Keratinocyte (primary cell): ENCODE measurements at regions not wholly inside any gene's neighbourhood (a gene's known extent, or its start where the extent isn't known, plus 50 kb on each side); places are given as distances from the start of the nearest gene placed in this dataset.
"Not testable (repeated sequence)": the region's sequence is repeated elsewhere in the genome, so short reads cannot be mapped to it uniquely, and the experiment has no call there.

Experiments
- DNase-seq: peaks from one replicate; pipeline ENCODE4 v3.0.0-alpha.2; 2011; ENCODE audit warnings: low read depth, missing footprints, low spot score
- FAIRE-seq: peaks from 2 replicates; lab custom pipeline; 2011; peaks lifted over from hg19 to GRCh38; lab: Jason Lieb, UNC
- H2AFZ ChIP-seq: 2 replicates; pipeline ENCODE4 v1.6.0; 2012; ENCODE audit warnings: low read length, control low read depth, inconsistent platforms; ENCODE audit not compliant: control insufficient read depth
- H3K27ac ChIP-seq: 2 replicates; pipeline ENCODE4 v1.5.1; 2011; ENCODE audit warnings: low read length; ENCODE audit not compliant: control insufficient read depth, insufficient read depth
- H3K27me3 ChIP-seq: 3 replicates; pipeline ENCODE4 v1.6.0; 2011; ENCODE audit warnings: low read length; ENCODE audit not compliant: control insufficient read depth, insufficient read depth; ENCODE audit errors: extremely low read depth
- H3K36me3 ChIP-seq, 2 experiments: 2 replicates in 1 of 2; 3 replicates in 1 of 2; pipeline ENCODE4 v1.5.1; 2011; ENCODE audit warnings: low read length in 2 of 2, mild to moderate bottlenecking in 1 of 2; ENCODE audit not compliant: control insufficient read depth in 2 of 2, insufficient read depth in 2 of 2; ENCODE audit errors: extremely low read depth in 1 of 2
- H3K4me1 ChIP-seq: 3 replicates; pipeline ENCODE4 v1.5.1; 2011; ENCODE audit warnings: low read length; ENCODE audit not compliant: control insufficient read depth, insufficient read depth; ENCODE audit errors: extremely low read depth
- H3K4me2 ChIP-seq: 3 replicates; pipeline ENCODE4 v1.6.0; 2011; ENCODE audit warnings: low read depth, low read length; ENCODE audit not compliant: control insufficient read depth, insufficient read depth; ENCODE audit errors: extremely low read depth
- H3K4me3 ChIP-seq, 3 experiments: fragments of 200-600 bp in 1 of 3; sonication (generic) in 1 of 3; 2 replicates in 2 of 3; 3 replicates in 1 of 3; pipeline ENCODE4 v1.5.1; 2011 to 2016; ENCODE audit warnings: low read length in 3 of 3, mild to moderate bottlenecking in 3 of 3, control low read depth in 2 of 3, inconsistent platforms in 1 of 3, low read depth in 1 of 3, mixed read lengths in 1 of 3, mixed run types in 1 of 3, moderate library complexity in 1 of 3; ENCODE audit not compliant: control insufficient read depth in 2 of 3, insufficient read depth in 2 of 3; ENCODE audit errors: extremely low read depth in 1 of 3
- H3K79me2 ChIP-seq: 2 replicates; pipeline ENCODE4 v1.6.0; 2012; ENCODE audit warnings: low read length; ENCODE audit not compliant: control insufficient read depth, insufficient read depth
- H3K9ac ChIP-seq: 3 replicates; pipeline ENCODE4 v1.6.0; 2011; ENCODE audit warnings: low read length; ENCODE audit not compliant: control insufficient read depth, insufficient read depth; ENCODE audit errors: extremely low read depth
- H3K9me1 ChIP-seq: 3 replicates; pipeline ENCODE4 v1.6.0; 2011; ENCODE audit warnings: low read length; ENCODE audit not compliant: control insufficient read depth, insufficient read depth; ENCODE audit errors: extremely low read depth
- H3K9me3 ChIP-seq: 2 replicates; pipeline ENCODE4 v1.5.1; 2012; ENCODE audit warnings: low read depth, low read length; ENCODE audit not compliant: control insufficient read depth
- H4K20me1 ChIP-seq: 3 replicates; pipeline ENCODE4 v1.6.0; 2011; ENCODE audit warnings: low read length; ENCODE audit not compliant: control insufficient read depth, insufficient read depth; ENCODE audit errors: extremely low read depth
- EZH2 ChIP-seq: IDR thresholded peaks from one replicate; pipeline ENCODE4 v1.6.1; 2012; ENCODE audit warnings: inconsistent platforms, mild to moderate bottlenecking, low read length, moderate library complexity
- dilution Hi-C: fragments of 300-500 bp; cut with MboI; formaldehyde crosslinking; loops from one replicate; pipeline ENCODE4 v1.7.0; 2020; ENCODE audit warnings: low sequenced_read_pairs; ENCODE audit not compliant: extremely low pct_ligation_motif_present
- TF ChIP-seq, protein P1 (sequence below), 3 experiments: IDR thresholded peaks in 1 of 3; conservative IDR thresholded peaks in 1 of 3; optimal IDR thresholded peaks in 1 of 3; 2 replicates in 2 of 3; 3 replicates in 1 of 3; pipeline versions ENCODE3 to v1.5.1; 2011; ENCODE audit warnings: low read length in 3 of 3, mild to moderate bottlenecking in 3 of 3, moderate library complexity in 2 of 3, control low read depth in 1 of 3, inconsistent platforms in 1 of 3; ENCODE audit not compliant: insufficient read depth in 2 of 3; ENCODE audit errors: extremely low read depth in 1 of 3

DNA sequence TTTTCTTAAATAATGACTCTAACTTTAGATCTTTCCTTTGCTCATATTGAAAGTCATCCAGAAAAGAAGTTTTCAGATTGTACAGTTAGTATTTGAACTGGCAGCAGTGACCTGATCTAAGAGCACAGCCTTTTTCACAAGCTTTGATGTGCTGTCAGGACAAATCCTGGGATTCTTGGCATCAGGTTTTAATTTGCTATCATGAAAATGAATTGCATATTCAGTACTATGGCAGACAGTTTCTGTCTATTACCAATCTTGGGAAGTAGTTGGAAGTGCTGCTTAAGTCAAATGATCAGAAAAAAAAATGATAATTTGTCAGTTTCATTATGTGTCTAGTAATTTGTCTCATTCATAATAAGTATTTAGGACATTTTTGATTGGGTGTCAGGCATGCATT is 925.6 kb upstream of the ARRDC3 start:
- no peaks in the 10 kb centered on the region for H3K4me1 ChIP-seq
- FAIRE-seq (no peak), DNase-seq (no peak)
- H3K9me1 ChIP-seq = no peaks in the 10 kb centered on the region
- H3K4me2 ChIP-seq = no peak overlapping the region
- dilution Hi-C loops = no loop called here
- TF ChIP-seq EZH2 = no peak
- TF ChIP-seq, protein P1, sequence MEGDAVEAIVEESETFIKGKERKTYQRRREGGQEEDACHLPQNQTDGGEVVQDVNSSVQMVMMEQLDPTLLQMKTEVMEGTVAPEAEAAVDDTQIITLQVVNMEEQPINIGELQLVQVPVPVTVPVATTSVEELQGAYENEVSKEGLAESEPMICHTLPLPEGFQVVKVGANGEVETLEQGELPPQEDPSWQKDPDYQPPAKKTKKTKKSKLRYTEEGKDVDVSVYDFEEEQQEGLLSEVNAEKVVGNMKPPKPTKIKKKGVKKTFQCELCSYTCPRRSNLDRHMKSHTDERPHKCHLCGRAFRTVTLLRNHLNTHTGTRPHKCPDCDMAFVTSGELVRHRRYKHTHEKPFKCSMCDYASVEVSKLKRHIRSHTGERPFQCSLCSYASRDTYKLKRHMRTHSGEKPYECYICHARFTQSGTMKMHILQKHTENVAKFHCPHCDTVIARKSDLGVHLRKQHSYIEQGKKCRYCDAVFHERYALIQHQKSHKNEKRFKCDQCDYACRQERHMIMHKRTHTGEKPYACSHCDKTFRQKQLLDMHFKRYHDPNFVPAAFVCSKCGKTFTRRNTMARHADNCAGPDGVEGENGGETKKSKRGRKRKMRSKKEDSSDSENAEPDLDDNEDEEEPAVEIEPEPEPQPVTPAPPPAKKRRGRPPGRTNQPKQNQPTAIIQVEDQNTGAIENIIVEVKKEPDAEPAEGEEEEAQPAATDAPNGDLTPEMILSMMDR (optimal IDR thresholded peaks at IDR 0.05 in 1 of 3, IDR thresholded peaks at IDR 0.05 in 1 of 3, conservative IDR thresholded peaks at IDR 0.05 in 1 of 3; ENCODE audit: extremely low read depth in 1 of 3, insufficient read depth in 2 of 3, low read length in 3 of 3) = no peak
- no peaks in the 10 kb centered on the region for H3K36me3 ChIP-seq
- H3K27me3 ChIP-seq = no peaks in the 10 kb centered on the region
- no peaks in the 10 kb centered on the region for H4K20me1 ChIP-seq
- H3K27ac ChIP-seq = no peak overlapping the region
- H3K79me2 ChIP-seq = no peaks in the 10 kb centered on the region
- no peak overlapping the region for H2AFZ ChIP-seq
- no peaks in the 10 kb centered on the region for H3K9me3 ChIP-seq
- H3K9ac ChIP-seq = no peak overlapping the region
- H3K4me3 ChIP-seq = no peak overlapping the region

DNA sequence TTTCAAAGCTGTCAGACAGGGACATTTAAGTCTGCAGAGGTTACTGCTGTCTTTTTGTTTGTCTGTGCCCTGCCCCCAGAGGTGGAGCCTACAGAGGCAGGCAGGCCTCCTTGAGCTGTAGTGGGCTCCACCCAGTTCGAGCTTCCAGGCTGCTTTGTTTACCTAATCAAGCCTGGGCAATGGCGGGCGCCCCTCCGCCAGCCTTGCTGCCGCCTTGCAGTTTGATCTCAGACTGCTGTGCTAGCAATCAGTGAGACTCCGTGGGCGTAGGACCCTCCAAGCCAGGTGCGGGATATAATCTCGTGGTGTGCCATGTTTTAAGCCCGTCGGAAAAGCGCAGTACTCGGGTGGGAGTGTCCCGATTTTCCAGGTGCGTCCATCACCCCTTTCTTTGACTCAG is 919.2 kb upstream of the ARRDC3 start:
- dilution Hi-C loops, H3K36me3 ChIP-seq, H3K4me3 ChIP-seq, H3K27me3 ChIP-seq, FAIRE-seq, H2AFZ ChIP-seq, H3K9ac ChIP-seq, H3K79me2 ChIP-seq, H3K9me3 ChIP-seq, H3K27ac ChIP-seq, H4K20me1 ChIP-seq, H3K4me2 ChIP-seq, H3K4me1 ChIP-seq, H3K9me1 ChIP-seq, DNase-seq: not testable (repeated sequence)

DNA sequence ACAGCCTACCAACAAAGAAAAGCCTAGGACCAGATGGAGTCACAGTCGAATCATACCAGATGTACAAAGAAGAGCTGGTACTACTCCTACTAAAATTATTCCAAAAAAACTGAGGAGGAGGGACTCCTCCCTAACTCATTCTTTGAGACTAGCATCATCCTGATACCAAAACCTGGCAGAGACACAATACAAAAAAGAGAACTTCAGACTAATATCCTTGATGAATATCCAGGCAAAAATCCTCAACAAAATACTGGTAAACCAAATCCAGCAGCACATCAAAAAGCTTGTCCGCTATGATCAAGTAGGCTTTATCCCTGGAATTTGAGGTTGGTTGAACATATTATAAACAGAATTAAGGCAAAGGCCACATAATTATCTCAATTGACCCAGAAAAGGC is 900.4 kb upstream of the ARRDC3 start:
- H2AFZ ChIP-seq = no peak overlapping the region
- dilution Hi-C loops = no loop called here
- no peak overlapping the region for H3K9ac ChIP-seq
- no peak overlapping the region for H3K27ac ChIP-seq
- no peaks in the 10 kb centered on the region for H3K36me3 ChIP-seq
- H3K4me3 ChIP-seq = no peak overlapping the region
- DNase-seq = no peak
- no peaks in the 10 kb centered on the region for H3K9me3 ChIP-seq
- H4K20me1 ChIP-seq = no peaks in the 10 kb centered on the region
- H3K79me2 ChIP-seq = no peaks in the 10 kb centered on the region
- no peak overlapping the region for H3K4me2 ChIP-seq
- H3K9me1 ChIP-seq = no peaks in the 10 kb centered on the region
- no peaks in the 10 kb centered on the region for H3K27me3 ChIP-seq
- H3K4me1 ChIP-seq = no peaks in the 10 kb centered on the region
- no peak for FAIRE-seq
- TF ChIP-seq, protein P1 (optimal IDR thresholded peaks at IDR 0.05 in 1 of 3, IDR thresholded peaks at IDR 0.05 in 1 of 3, conservative IDR thresholded peaks at IDR 0.05 in 1 of 3; ENCODE audit: extremely low read depth in 1 of 3, insufficient read depth in 2 of 3, low read length in 3 of 3) = no peak
- TF ChIP-seq EZH2 = no peak

DNA sequence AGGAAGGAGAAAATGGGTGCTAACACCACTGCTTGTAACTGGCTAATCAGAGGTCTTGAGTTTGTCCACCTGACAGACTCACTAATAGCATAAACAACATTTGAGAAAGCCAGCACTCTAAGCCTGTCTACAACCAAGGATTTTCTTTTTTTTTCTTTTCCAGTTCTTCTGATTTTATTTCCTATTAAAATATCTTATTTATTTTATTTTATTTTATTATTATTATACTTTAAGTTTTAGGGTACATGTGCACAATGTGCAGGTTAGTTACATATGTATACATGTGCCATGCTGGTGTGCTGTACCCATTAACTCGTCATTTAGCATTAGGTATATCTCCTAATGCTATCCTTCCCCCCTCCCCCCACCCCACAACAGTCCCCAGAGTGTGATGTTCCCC is 888.6 kb upstream of the ARRDC3 start:
- DNase-seq, H3K4me2 ChIP-seq, FAIRE-seq: not testable (repeated sequence)

More for the DNA sequence above, 888.6 kb upstream of the ARRDC3 start:
- H4K20me1 ChIP-seq, H3K27ac ChIP-seq, H3K9ac ChIP-seq, dilution Hi-C loops, H3K79me2 ChIP-seq, H3K9me3 ChIP-seq, H3K27me3 ChIP-seq, H3K4me3 ChIP-seq, H3K9me1 ChIP-seq, H3K4me1 ChIP-seq, H3K36me3 ChIP-seq, H2AFZ ChIP-seq: not testable (repeated sequence)
